GM12874 (cell line): ENCODE measurements at regions not wholly inside any gene's neighbourhood (a gene's known extent, or its start where the extent isn't known, plus 50 kb on each side); places are given as distances from the start of the nearest gene placed in this dataset.

Experiments used
- CTCF ChIP-seq: IDR thresholded peaks from 2 replicates; pipeline ENCODE4 v1.5.1; 2011; ENCODE audit warnings: low read depth, mild to moderate bottlenecking, control low read depth, low read length, moderate library complexity; ENCODE audit not compliant: insufficient read depth

- no peak for TF ChIP-seq CTCF
Measured at GRCh38 chr16:79533292-79533691, 67.2 kb downstream of the MAF start.

GRCh38 chr16:79532785-79533184, 67.8 kb downstream of the MAF start:
- no peak for TF ChIP-seq CTCF

GRCh38 chr16:79532273-79532672, 68.3 kb downstream of the MAF start:
- no peak for TF ChIP-seq CTCF

GRCh38 chr16:79528338-79528737, 72.2 kb downstream of the MAF start:
- no peak for TF ChIP-seq CTCF

GRCh38 chr16:79523971-79524370, 76.6 kb downstream of the MAF start:
- TF ChIP-seq CTCF = no peak

- no peak for TF ChIP-seq CTCF
Measured at GRCh38 chr16:79519448-79519847, 81.1 kb downstream of the MAF start.

GRCh38 chr16:79517156-79517555, 83.4 kb downstream of the MAF start:
- TF ChIP-seq CTCF = no peak

- TF ChIP-seq CTCF = no peak
Measured at GRCh38 chr16:79510879-79511278, 89.7 kb downstream of the MAF start.
